ENCODE measurements at regions not wholly inside any gene's neighbourhood (a gene's known extent, or its start where the extent isn't known, plus 50 kb on each side); places are given as distances from the start of the nearest gene placed in this dataset.

GRCh38 chr11:25198704-25199103, 701.9 kb downstream of the LUZP2 start:
- intact Hi-C loops (cut with DNase I; ENCODE audit: low total_unique reads), result no loop called here
- H3K27ac ChIP-seq, result no peak overlapping the region

GRCh38 chr11:25200925-25201324, 704.1 kb downstream of the LUZP2 start:
- TF ChIP-seq CTCF (IDR thresholded peaks at IDR 0.05) (no peak), POLR2A (IDR thresholded peaks at IDR 0.05) (no peak)
- Histone ChIP-seq H3K4me1 (no peaks in the 10 kb centered on the region), H3K9me3 (no peaks in the 10 kb centered on the region), H3K27me3 (no peaks in the 10 kb centered on the region), H3K27ac (no peak overlapping the region), H3K4me3 (no peak overlapping the region), H3K36me3 (no peaks in the 10 kb centered on the region)
- DNase-seq, result no peak
- intact Hi-C loops (cut with DNase I; ENCODE audit: low total_unique reads), result no loop called here

More at GRCh38 chr11:25198704-25199103, 701.9 kb downstream of the LUZP2 start:
- no peak overlapping the region for H3K4me3 ChIP-seq
- no peaks in the 10 kb centered on the region for H3K9me3 ChIP-seq
- H3K27me3 ChIP-seq, result no peaks in the 10 kb centered on the region
- no peak for TF ChIP-seq POLR2A (IDR thresholded peaks at IDR 0.05)
- TF ChIP-seq CTCF (IDR thresholded peaks at IDR 0.05), result no peak
- DNase-seq, result no peak
- no peaks in the 10 kb centered on the region for H3K36me3 ChIP-seq
- H3K4me1 ChIP-seq, result no peaks in the 10 kb centered on the region

- intact Hi-C loops (cut with DNase I; ENCODE audit: low total_unique reads), result no loop called here
- H3K36me3 ChIP-seq, result no peaks in the 10 kb centered on the region
- DNase-seq, result no peak
- no peak overlapping the region for H3K4me3 ChIP-seq
- no peaks in the 10 kb centered on the region for H3K4me1 ChIP-seq
- TF ChIP-seq POLR2A (IDR thresholded peaks at IDR 0.05), result no peak
- no peak for TF ChIP-seq CTCF (IDR thresholded peaks at IDR 0.05)
- no peaks in the 10 kb centered on the region for H3K27me3 ChIP-seq
- H3K9me3 ChIP-seq, result no peaks in the 10 kb centered on the region
- no peak overlapping the region for H3K27ac ChIP-seq
Measured at GRCh38 chr11:25206762-25207161, 709.9 kb downstream of the LUZP2 start.

- H3K4me1 ChIP-seq, result no peaks in the 10 kb centered on the region
- no peak for DNase-seq
- H3K27ac ChIP-seq, result no peak overlapping the region
- intact Hi-C loops (cut with DNase I; ENCODE audit: low total_unique reads), result no loop called here
- H3K4me3 ChIP-seq, result no peak overlapping the region
- H3K36me3 ChIP-seq, result no peaks in the 10 kb centered on the region
- H3K9me3 ChIP-seq, result no peaks in the 10 kb centered on the region
- H3K27me3 ChIP-seq, result no peaks in the 10 kb centered on the region
- TF ChIP-seq POLR2A (IDR thresholded peaks at IDR 0.05) (no peak), CTCF (IDR thresholded peaks at IDR 0.05) (no peak)
Measured at GRCh38 chr11:25211635-25212254, 714.9 kb downstream of the LUZP2 start.

- TF ChIP-seq CTCF (IDR thresholded peaks at IDR 0.05) (no peak), POLR2A (IDR thresholded peaks at IDR 0.05) (no peak)
- Histone ChIP-seq H3K4me3 (no peak overlapping the region), H3K4me1 (no peaks in the 10 kb centered on the region), H3K27me3 (no peaks in the 10 kb centered on the region), H3K36me3 (no peaks in the 10 kb centered on the region), H3K9me3 (no peaks in the 10 kb centered on the region), H3K27ac (no peak overlapping the region)
- intact Hi-C loops (cut with DNase I; ENCODE audit: low total_unique reads), result no loop called here
- no peak for DNase-seq
Measured at GRCh38 chr11:25214535-25215176, 717.8 kb downstream of the LUZP2 start.
